ENCODE measurements at regions not wholly inside any gene's neighbourhood (a gene's known extent, or its start where the extent isn't known, plus 50 kb on each side); places are given as distances from the start of the nearest gene placed in this dataset.
"Not testable (repeated sequence)": the region's sequence is repeated elsewhere in the genome, so short reads cannot be mapped to it uniquely, and the experiment has no call there.

GRCh38 chr3:137820366-137820765, 56.3 kb downstream of the SOX14 start:
- DNase-seq = no peak

GRCh38 chr3:137835096-137835495, 71.0 kb downstream of the SOX14 start:
- no peak for DNase-seq

GRCh38 chr3:137845194-137845593, 81.1 kb downstream of the SOX14 start:
- peak; percentile 3 for DNase-seq

GRCh38 chr3:137845666-137846065, 81.6 kb downstream of the SOX14 start:
- DNase-seq = no peak

- DNase-seq = no peak
Measured at GRCh38 chr3:137852391-137852830, 88.3 kb downstream of the SOX14 start.

GRCh38 chr3:137854533-137855261, 90.6 kb downstream of the SOX14 start:
- DNase-seq = no peak

- DNase-seq = no peak
Measured at GRCh38 chr3:137866001-137866400, 101.9 kb downstream of the SOX14 start.

GRCh38 chr3:137866933-137867332, 102.8 kb downstream of the SOX14 start:
- DNase-seq = no peak

- DNase-seq = no peak
Measured at GRCh38 chr3:137867611-137868010, 103.5 kb downstream of the SOX14 start.

GRCh38 chr3:137869022-137869421, 104.9 kb downstream of the SOX14 start:
- no peak for DNase-seq

- not testable (repeated sequence) for DNase-seq
Measured at GRCh38 chr3:137872589-137872988, 108.5 kb downstream of the SOX14 start.

GRCh38 chr3:137896842-137897241, 113.1 kb upstream of the CLDN18 start:
- DNase-seq = not testable (repeated sequence)

- no peak for DNase-seq
Measured at GRCh38 chr3:137906985-137907649, 102.8 kb upstream of the CLDN18 start.

GRCh38 chr3:137924628-137925027, 85.3 kb upstream of the CLDN18 start:
- no peak for DNase-seq

- no peak for DNase-seq
Measured at GRCh38 chr3:137925080-137925479, 84.9 kb upstream of the CLDN18 start.

GRCh38 chr3:137926991-137927390, 83.0 kb upstream of the CLDN18 start:
- DNase-seq = no peak

- DNase-seq = no peak
Measured at GRCh38 chr3:137930976-137931375, 79.0 kb upstream of the CLDN18 start.

- no peak for DNase-seq
Measured at GRCh38 chr3:137938876-137939275, 71.1 kb upstream of the CLDN18 start.

GRCh38 chr3:137944593-137944992, 65.4 kb upstream of the CLDN18 start:
- no peak for DNase-seq

- peak; percentile 77 for DNase-seq
Measured at GRCh38 chr3:137946356-137946973, 63.5 kb upstream of the CLDN18 start.

- no peak for DNase-seq
Measured at GRCh38 chr3:137947117-137947516, 62.8 kb upstream of the CLDN18 start.

- DNase-seq = no peak
Measured at GRCh38 chr3:137948400-137949072, 61.4 kb upstream of the CLDN18 start.

- no peak for DNase-seq
Measured at GRCh38 chr3:137958636-137959035, 51.3 kb upstream of the CLDN18 start.

Measured in tongue (tissue), 1 donor.